SK-N-SH (cell line): ENCODE measurements at regions not wholly inside any gene's neighbourhood (a gene's known extent, or its start where the extent isn't known, plus 50 kb on each side); places are given as distances from the start of the nearest gene placed in this dataset.

ENCODE experiments used
- CHD2 ChIP-seq: fragments of 150-350 bp; IDR thresholded peaks from 2 replicates; pipeline ENCODE4 v1.6.1; 2018; ENCODE audit warnings: low read length; ENCODE audit not compliant: partially characterized antibody
- CTCF ChIP-seq: fragments of 200-600 bp; sonication (generic); IDR thresholded peaks from 2 replicates; pipeline ENCODE4 v1.6.1; 2017; ENCODE audit warnings: antibody characterized with exemption, mild to moderate bottlenecking, moderate library complexity
- EZH2phosphoT487 ChIP-seq: fragments of 200-600 bp; sonication (generic); IDR thresholded peaks from 2 replicates; pipeline ENCODE4 v1.6.1; 2017; ENCODE audit warnings: low read depth, mixed run types, mild to moderate bottlenecking, antibody characterized with exemption, moderate library complexity, borderline replicate concordance
- FOSL2 ChIP-seq: IDR thresholded peaks from 2 replicates; pipeline ENCODE4 v1.4.0; 2012; ENCODE audit warnings: low read depth, mild to moderate bottlenecking, moderate library complexity, borderline replicate concordance
- FOXM1 ChIP-seq: IDR thresholded peaks from 2 replicates; pipeline ENCODE4 v1.4.0; 2012; ENCODE audit warnings: low read depth, mild to moderate bottlenecking
- MAX ChIP-seq: IDR thresholded peaks from 2 replicates; pipeline ENCODE4 v1.4.0; 2012; ENCODE audit warnings: low read depth
- MXI1 ChIP-seq: IDR thresholded peaks from 2 replicates; pipeline ENCODE4 v1.6.1; 2012; ENCODE audit warnings: mild to moderate bottlenecking, low read depth, low read length, improper control_type of control experiment
- POLR2AphosphoS5 ChIP-seq: IDR thresholded peaks from 2 replicates; pipeline ENCODE4 v1.6.1; 2012; ENCODE audit warnings: low read depth, low read length
- RAD21 ChIP-seq: IDR thresholded peaks from 2 replicates; pipeline ENCODE4 v1.6.1; 2012; ENCODE audit warnings: mild to moderate bottlenecking, low read length
- TEAD4 ChIP-seq: IDR thresholded peaks from 2 replicates; pipeline ENCODE4 v1.4.0; 2012; ENCODE audit warnings: mild to moderate bottlenecking, borderline replicate concordance; ENCODE audit not compliant: insufficient read depth
- YY1 ChIP-seq: IDR thresholded peaks from 2 replicates; pipeline ENCODE4 v1.4.0; 2012; ENCODE audit warnings: low read depth, mild to moderate bottlenecking

- no peak for TF ChIP-seq MAX
- TF ChIP-seq YY1, result no peak
- TF ChIP-seq CHD2, result no peak
- TF ChIP-seq POLR2AphosphoS5, result no peak
- no peak for TF ChIP-seq MXI1
- TF ChIP-seq CTCF, result no peak
- TF ChIP-seq EZH2phosphoT487, result no peak
- TF ChIP-seq FOXM1, result no peak
- no peak for TF ChIP-seq FOSL2
- TF ChIP-seq RAD21, result no peak
- TF ChIP-seq TEAD4, result no peak
Observed at GRCh38 chr14:82755923-82756322, 1222.3 kb upstream of the SEL1L start.
